K562 (cell line): ENCODE measurements at regions not wholly inside any gene's neighbourhood (a gene's known extent, or its start where the extent isn't known, plus 50 kb on each side); places are given as distances from the start of the nearest gene placed in this dataset.

Experiments
- CAMTA2 ChIP-seq: fragments of 250-450 bp; sonication (Bioruptor Pico); conservative IDR thresholded peaks from 2 replicates; pipeline ENCODE4 v1.5.1; 2022
- CEBPB ChIP-seq: fragments of 450-650 bp; IDR thresholded peaks from 2 replicates; pipeline ENCODE4 v1.6.1; 2016; ENCODE audit warnings: missing genetic modification characterization, missing compliant biosample characterization
- CHD1 ChIP-seq: fragments of 200-600 bp; sonication (generic); IDR thresholded peaks from one replicate; pipeline ENCODE4 v1.6.1; 2012; ENCODE audit warnings: mild to moderate bottlenecking, moderate library complexity, low read length, inconsistent platforms
- POU5F1 ChIP-seq: fragments of 150-350 bp; IDR thresholded peaks from 2 replicates; pipeline ENCODE4 v1.6.1; 2014; ENCODE audit warnings: borderline replicate concordance, low read length, low read depth, mild to moderate bottlenecking; ENCODE audit not compliant: partially characterized antibody
- TAF1 ChIP-seq: IDR thresholded peaks from 2 replicates; pipeline ENCODE4 v1.6.1; 2011; ENCODE audit warnings: mild to moderate bottlenecking, low read length, moderate library complexity; ENCODE audit not compliant: insufficient read depth, control insufficient read depth, severe bottlenecking; ENCODE audit errors: extremely low read depth
- ZNF140 ChIP-seq: fragments of 250-450 bp; sonication (Bioruptor Pico); IDR thresholded peaks from 2 replicates; pipeline ENCODE4 v1.8.0; 2021; ENCODE audit warnings: moderate library complexity, mild to moderate bottlenecking, inconsistent platforms
- TF ChIP-seq, protein P1 (sequence below), 3 experiments: IDR thresholded peaks in 2 of 3; conservative IDR thresholded peaks in 1 of 3; 2 replicates each; pipeline ENCODE4 v1.5.1; 2011 to 2012; ENCODE audit warnings: low read length in 3 of 3, mild to moderate bottlenecking in 3 of 3, control low read depth in 2 of 3, improper control_type of control experiment in 1 of 3, inconsistent platforms in 1 of 3, low read depth in 1 of 3, mixed read lengths in 1 of 3, moderate library complexity in 1 of 3; ENCODE audit not compliant: insufficient read depth in 2 of 3
- TF ChIP-seq, protein P2 (sequence below): sonication (generic); formaldehyde crosslinking; IDR thresholded peaks from 2 replicates; pipeline ENCODE4 v1.8.0; 2023; ENCODE audit warnings: missing genetic modification reagents, mild to moderate bottlenecking, borderline replicate concordance
- TF ChIP-seq, protein P3 (sequence below), 2 experiments: IDR thresholded peaks in 1 of 2; conservative IDR thresholded peaks in 1 of 2; 2 replicates each; pipeline ENCODE4 v1.6.1; 2016; ENCODE audit warnings: low read depth in 2 of 2, mild to moderate bottlenecking in 1 of 2, missing compliant biosample characterization in 1 of 2, missing genetic modification characterization in 1 of 2, moderate library complexity in 1 of 2

DNA sequence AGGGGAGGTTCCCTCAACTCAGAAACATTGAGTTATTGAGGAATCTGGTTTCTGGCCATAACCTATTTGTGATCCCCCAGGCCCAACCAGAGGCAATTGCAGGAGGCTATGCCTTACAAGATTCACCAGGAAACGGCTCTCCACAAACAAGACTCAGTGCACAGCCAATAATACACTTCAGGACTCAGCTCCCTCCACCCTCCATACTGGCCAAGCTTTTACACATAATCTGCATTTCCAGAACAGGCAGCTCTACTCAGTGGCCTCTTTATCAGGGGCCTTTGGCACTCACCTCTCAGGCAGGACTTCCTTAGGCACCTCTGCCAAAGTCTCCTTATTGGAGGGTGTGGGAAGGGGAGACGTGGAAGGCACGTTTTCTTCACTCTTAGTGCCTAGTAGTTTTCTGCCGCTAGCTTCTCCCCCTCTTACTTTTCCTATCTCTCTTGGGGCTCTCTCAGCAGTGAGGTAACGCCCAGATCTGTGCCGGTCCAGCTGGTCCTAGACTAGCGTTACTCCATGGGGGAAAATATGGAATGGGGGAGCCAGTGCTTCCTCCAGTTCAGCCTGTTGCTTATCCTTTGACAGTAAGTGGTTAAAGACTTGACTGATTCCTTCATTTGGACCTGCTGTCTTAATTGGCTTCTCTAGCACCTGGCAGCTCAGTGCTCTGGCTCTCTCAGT lies 62.8 kb upstream of the ANO3 start:
- no peak for TF ChIP-seq TAF1
- TF ChIP-seq CAMTA2 (CRISPR knock-in tag) = no peak
- TF ChIP-seq, protein P1, sequence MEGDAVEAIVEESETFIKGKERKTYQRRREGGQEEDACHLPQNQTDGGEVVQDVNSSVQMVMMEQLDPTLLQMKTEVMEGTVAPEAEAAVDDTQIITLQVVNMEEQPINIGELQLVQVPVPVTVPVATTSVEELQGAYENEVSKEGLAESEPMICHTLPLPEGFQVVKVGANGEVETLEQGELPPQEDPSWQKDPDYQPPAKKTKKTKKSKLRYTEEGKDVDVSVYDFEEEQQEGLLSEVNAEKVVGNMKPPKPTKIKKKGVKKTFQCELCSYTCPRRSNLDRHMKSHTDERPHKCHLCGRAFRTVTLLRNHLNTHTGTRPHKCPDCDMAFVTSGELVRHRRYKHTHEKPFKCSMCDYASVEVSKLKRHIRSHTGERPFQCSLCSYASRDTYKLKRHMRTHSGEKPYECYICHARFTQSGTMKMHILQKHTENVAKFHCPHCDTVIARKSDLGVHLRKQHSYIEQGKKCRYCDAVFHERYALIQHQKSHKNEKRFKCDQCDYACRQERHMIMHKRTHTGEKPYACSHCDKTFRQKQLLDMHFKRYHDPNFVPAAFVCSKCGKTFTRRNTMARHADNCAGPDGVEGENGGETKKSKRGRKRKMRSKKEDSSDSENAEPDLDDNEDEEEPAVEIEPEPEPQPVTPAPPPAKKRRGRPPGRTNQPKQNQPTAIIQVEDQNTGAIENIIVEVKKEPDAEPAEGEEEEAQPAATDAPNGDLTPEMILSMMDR (IDR thresholded peaks at IDR 0.05 in 2 of 3, conservative IDR thresholded peaks at IDR 0.05 in 1 of 3; ENCODE audit: insufficient read depth in 2 of 3, low read depth in 1 of 3, low read length in 3 of 3) = no peak
- no peak for TF ChIP-seq ZNF140 (CRISPR knock-in tag)
- TF ChIP-seq, protein P2, sequence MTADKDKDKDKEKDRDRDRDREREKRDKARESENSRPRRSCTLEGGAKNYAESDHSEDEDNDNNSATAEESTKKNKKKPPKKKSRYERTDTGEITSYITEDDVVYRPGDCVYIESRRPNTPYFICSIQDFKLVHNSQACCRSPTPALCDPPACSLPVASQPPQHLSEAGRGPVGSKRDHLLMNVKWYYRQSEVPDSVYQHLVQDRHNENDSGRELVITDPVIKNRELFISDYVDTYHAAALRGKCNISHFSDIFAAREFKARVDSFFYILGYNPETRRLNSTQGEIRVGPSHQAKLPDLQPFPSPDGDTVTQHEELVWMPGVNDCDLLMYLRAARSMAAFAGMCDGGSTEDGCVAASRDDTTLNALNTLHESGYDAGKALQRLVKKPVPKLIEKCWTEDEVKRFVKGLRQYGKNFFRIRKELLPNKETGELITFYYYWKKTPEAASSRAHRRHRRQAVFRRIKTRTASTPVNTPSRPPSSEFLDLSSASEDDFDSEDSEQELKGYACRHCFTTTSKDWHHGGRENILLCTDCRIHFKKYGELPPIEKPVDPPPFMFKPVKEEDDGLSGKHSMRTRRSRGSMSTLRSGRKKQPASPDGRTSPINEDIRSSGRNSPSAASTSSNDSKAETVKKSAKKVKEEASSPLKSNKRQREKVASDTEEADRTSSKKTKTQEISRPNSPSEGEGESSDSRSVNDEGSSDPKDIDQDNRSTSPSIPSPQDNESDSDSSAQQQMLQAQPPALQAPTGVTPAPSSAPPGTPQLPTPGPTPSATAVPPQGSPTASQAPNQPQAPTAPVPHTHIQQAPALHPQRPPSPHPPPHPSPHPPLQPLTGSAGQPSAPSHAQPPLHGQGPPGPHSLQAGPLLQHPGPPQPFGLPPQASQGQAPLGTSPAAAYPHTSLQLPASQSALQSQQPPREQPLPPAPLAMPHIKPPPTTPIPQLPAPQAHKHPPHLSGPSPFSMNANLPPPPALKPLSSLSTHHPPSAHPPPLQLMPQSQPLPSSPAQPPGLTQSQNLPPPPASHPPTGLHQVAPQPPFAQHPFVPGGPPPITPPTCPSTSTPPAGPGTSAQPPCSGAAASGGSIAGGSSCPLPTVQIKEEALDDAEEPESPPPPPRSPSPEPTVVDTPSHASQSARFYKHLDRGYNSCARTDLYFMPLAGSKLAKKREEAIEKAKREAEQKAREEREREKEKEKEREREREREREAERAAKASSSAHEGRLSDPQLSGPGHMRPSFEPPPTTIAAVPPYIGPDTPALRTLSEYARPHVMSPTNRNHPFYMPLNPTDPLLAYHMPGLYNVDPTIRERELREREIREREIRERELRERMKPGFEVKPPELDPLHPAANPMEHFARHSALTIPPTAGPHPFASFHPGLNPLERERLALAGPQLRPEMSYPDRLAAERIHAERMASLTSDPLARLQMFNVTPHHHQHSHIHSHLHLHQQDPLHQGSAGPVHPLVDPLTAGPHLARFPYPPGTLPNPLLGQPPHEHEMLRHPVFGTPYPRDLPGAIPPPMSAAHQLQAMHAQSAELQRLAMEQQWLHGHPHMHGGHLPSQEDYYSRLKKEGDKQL (CRISPR knock-in tag) = no peak
- TF ChIP-seq, protein P3, sequence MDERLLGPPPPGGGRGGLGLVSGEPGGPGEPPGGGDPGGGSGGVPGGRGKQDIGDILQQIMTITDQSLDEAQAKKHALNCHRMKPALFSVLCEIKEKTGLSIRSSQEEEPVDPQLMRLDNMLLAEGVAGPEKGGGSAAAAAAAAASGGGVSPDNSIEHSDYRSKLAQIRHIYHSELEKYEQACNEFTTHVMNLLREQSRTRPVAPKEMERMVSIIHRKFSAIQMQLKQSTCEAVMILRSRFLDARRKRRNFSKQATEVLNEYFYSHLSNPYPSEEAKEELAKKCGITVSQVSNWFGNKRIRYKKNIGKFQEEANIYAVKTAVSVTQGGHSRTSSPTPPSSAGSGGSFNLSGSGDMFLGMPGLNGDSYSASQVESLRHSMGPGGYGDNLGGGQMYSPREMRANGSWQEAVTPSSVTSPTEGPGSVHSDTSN (CRISPR knock-in tag; IDR thresholded peaks at IDR 0.05; ENCODE audit: low read depth) = no peak
- TF ChIP-seq, protein P3 (tag; conservative IDR thresholded peaks at IDR 0.05; ENCODE audit: low read depth) = no peak
- TF ChIP-seq CHD1 = no peak
- TF ChIP-seq POU5F1 = no peak
- TF ChIP-seq CEBPB (tag) = no peak
